ENCODE measurements at regions not wholly inside any gene's neighbourhood (a gene's known extent, or its start where the extent isn't known, plus 50 kb on each side); places are given as distances from the start of the nearest gene placed in this dataset.

DNA sequence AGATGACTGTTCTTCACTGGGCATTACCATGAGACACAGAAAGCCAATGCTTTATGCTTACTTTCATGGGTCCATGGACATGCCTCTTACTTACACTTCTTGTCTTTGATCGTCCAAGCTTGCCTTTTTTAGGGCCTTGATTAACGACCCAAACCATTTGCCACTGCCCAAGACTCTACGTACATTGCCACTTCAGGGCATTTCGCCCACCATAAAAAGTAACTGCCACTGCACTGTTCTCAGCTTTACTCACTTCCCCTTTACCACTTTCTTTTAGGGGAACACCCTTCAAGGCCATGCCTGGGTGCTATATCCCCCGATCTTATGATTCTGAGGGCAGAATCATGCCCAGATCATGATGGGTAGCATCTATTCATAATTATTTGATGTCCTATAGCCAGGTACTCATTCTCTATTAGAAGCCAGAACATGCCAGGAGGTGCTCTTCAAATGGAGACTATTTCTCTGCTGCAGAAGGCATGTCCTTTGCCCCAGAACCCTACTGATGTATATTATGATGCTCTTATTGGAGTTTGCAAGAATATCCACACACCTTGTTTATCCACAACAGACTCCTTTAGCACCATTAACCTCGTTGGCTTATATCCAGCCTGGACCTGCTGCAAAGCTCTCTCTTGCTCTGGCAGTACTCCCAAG lies 64.1 kb upstream of the RAD23B start:
- Histone ChIP-seq H2AK5ac (ENCODE audit: low read depth, low read length) (no peak overlapping the region), H4K5ac (ENCODE audit: insufficient read length, low read depth, low read length) (no peak overlapping the region), H3K27me3 (replicated peaks in 1 of 4; ENCODE audit: control insufficient read depth in 3 of 4, extremely low read depth in 1 of 4, insufficient read depth in 3 of 4, low read length in 3 of 4) (no peaks in the 10 kb centered on the region), H3K79me1 (ENCODE audit: low read depth, low read length) (no peaks in the 10 kb centered on the region), H2BK120ac (replicated peaks; ENCODE audit: low read depth, low read length) (no peak overlapping the region), H3K36me3 (ENCODE audit: control insufficient read depth in 2 of 4, insufficient read depth in 4 of 4, low read length in 3 of 4) (no peaks in the 10 kb centered on the region), H3K4me1 (replicated peaks in 1 of 4; ENCODE audit: control insufficient read depth in 3 of 4, insufficient read depth in 4 of 4, low read length in 3 of 4) (peaks cover 0 to 3% (median 0%) of the 10 kb centered on the region in 4 experiments; a peak in 1 of 7 replicates), H2BK12ac (ENCODE audit: low read depth, low read length) (no peak overlapping the region), H3K23ac (ENCODE audit: insufficient read length) (no peak overlapping the region), H3K4me3 (ENCODE audit: extremely low read depth in 1 of 4, insufficient read depth in 2 of 4, low read depth in 3 of 4, low read length in 4 of 4) (no peak overlapping the region), H3K4me2 (ENCODE audit: insufficient read depth in 1 of 2, low read depth in 2 of 2, low read length in 2 of 2) (no peak overlapping the region), H3K14ac (ENCODE audit: insufficient read length) (no peak overlapping the region), H4K8ac (ENCODE audit: extremely low read depth, insufficient read depth, low read length) (no peak overlapping the region), H3K9ac (replicated peaks in 1 of 4; ENCODE audit: extremely low read depth in 1 of 4, low read depth in 3 of 4, low read length in 3 of 4) (no peak overlapping the region), H2BK5ac (ENCODE audit: low read depth, low read length) (no peak overlapping the region), H2BK15ac (ENCODE audit: low read length) (no peak overlapping the region), H3K4ac (replicated peaks; ENCODE audit: insufficient read length, low read depth, low read length) (no peak overlapping the region), H3K9me3 (ENCODE audit: insufficient read depth in 2 of 2, low read depth in 1 of 2, low read length in 1 of 2) (no peaks in the 10 kb centered on the region), H4K91ac (replicated peaks; ENCODE audit: insufficient read length, low read length) (no peak overlapping the region), H3K56ac (replicated peaks; ENCODE audit: insufficient read length, low read depth, low read length) (no peak overlapping the region), H3K23me2 (ENCODE audit: low read depth, low read length) (no peaks in the 10 kb centered on the region), H4K20me1 (replicated peaks in 1 of 2; ENCODE audit: control insufficient read depth in 1 of 2, insufficient read depth in 2 of 2, low read length in 2 of 2) (no peaks in the 10 kb centered on the region), H3K18ac (ENCODE audit: extremely low read depth, low read length) (no peak overlapping the region), H3K27ac (ENCODE audit: low read depth, low read length) (no peak overlapping the region), H2AFZ (ENCODE audit: low read length) (no peak overlapping the region), H3K79me2 (ENCODE audit: control insufficient read depth in 1 of 2, insufficient read depth in 2 of 2, low read length in 2 of 2) (no peaks in the 10 kb centered on the region), H2BK20ac (ENCODE audit: low read length) (no peak overlapping the region)
- ChIA-PET POLR2A (ENCODE audit: partially characterized antibody) (no interaction called here), CTCF (ENCODE audit: partially characterized antibody) (interaction anchor here (0.9 kb wide), 2 partner anchors 61 to 1337 kb away, joined by 3 to 4 read pairs; no protein-coding TSS in a partner anchor)
- no peak for FAIRE-seq
- TF ChIP-seq BACH1 (IDR thresholded peaks at IDR 0.05; ENCODE audit: low read length): no peak
- TF ChIP-seq, protein P1, sequence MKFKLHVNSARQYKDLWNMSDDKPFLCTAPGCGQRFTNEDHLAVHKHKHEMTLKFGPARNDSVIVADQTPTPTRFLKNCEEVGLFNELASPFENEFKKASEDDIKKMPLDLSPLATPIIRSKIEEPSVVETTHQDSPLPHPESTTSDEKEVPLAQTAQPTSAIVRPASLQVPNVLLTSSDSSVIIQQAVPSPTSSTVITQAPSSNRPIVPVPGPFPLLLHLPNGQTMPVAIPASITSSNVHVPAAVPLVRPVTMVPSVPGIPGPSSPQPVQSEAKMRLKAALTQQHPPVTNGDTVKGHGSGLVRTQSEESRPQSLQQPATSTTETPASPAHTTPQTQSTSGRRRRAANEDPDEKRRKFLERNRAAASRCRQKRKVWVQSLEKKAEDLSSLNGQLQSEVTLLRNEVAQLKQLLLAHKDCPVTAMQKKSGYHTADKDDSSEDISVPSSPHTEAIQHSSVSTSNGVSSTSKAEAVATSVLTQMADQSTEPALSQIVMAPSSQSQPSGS (IDR thresholded peaks at IDR 0.05; ENCODE audit: low read length): no peak
- no peak for TF ChIP-seq TEAD4 (IDR thresholded peaks at IDR 0.05; ENCODE audit: low read depth, low read length)
- no peak for TF ChIP-seq NRF1 (IDR thresholded peaks at IDR 0.05; ENCODE audit: low read depth, low read length)
- no peak for TF ChIP-seq SUZ12 (IDR thresholded peaks at IDR 0.05; ENCODE audit: low read length)
- no peak for TF ChIP-seq POU5F1 (IDR thresholded peaks at IDR 0.05; ENCODE audit: low read depth, low read length)
- no peak for TF ChIP-seq FOSL1 (IDR thresholded peaks at IDR 0.05; ENCODE audit: insufficient read depth, low read depth, low read length)
- DNase-seq (ENCODE audit: low read depth in 1 of 2, low spot score in 2 of 2): no peak
- WGBS, 2 experiments (ENCODE audit: extremely low coverage in 1 of 2, insufficient coverage in 1 of 2, insufficient read length in 1 of 2, insufficient replicate concordance in 2 of 2, low coverage in 1 of 2, low lambda C conversion rate in 2 of 2, missing lambda C conversion rate in 1 of 2): 84% methylated on average over 6 of the region's 6 CpGs; no CpG with 5 or more reads in 1 of the 2 experiments
